A673 (cell line): ENCODE measurements at regions not wholly inside any gene's neighbourhood (a gene's known extent, or its start where the extent isn't known, plus 50 kb on each side); places are given as distances from the start of the nearest gene placed in this dataset.

ENCODE experiments used
- BruUV-seq: library from RNA; stranded (reverse); fragments of 400-500 nt; replicated peaks from 2 replicates; lab custom pipeline; 2021; lab: Mats Ljungman, UMichigan
- CTCF ChIA-PET: fragments of 300-600 bp; sonication (Branson Sonifier 250); formaldehyde crosslinking; loops from one replicate; lab custom pipeline; 2022; ENCODE audit warnings: antibody characterized with exemption; lab: Charles Lee
- POLR2A ChIA-PET: fragments of 300-600 bp; sonication (Branson Sonifier 250); formaldehyde crosslinking; loops from one replicate; lab custom pipeline; 2022; ENCODE audit warnings: antibody characterized with exemption; ENCODE audit not compliant: low non-redundant PET; lab: Charles Lee
- DNase-seq: peaks from one replicate; pipeline ENCODE4 v3.0.0-alpha.2; 2015; ENCODE audit warnings: low spot score
- H3K27ac ChIP-seq: fragments of 200-600 bp; sonication (generic); 2 replicates; pipeline ENCODE4 v1.5.1; 2016; ENCODE audit warnings: mixed run types, low read depth, mild to moderate bottlenecking, mixed read lengths, antibody characterized with exemption, low read length; ENCODE audit not compliant: poor library complexity, severe bottlenecking
- H3K27me3 ChIP-seq: fragments of 200-600 bp; sonication (generic); replicated peaks from 2 replicates; pipeline ENCODE4 v1.6.1; 2017; ENCODE audit warnings: mixed run types, low read depth, mild to moderate bottlenecking, mixed read lengths, antibody characterized with exemption, low read length; ENCODE audit not compliant: insufficient read depth, poor library complexity
- H3K36me3 ChIP-seq: fragments of 200-600 bp; sonication (generic); 2 replicates; pipeline ENCODE4 v1.6.1; 2016; ENCODE audit warnings: mixed run types, mild to moderate bottlenecking, mixed read lengths, antibody characterized with exemption, low read length; ENCODE audit not compliant: insufficient read depth, poor library complexity, severe bottlenecking
- H3K4me1 ChIP-seq: fragments of 200-600 bp; sonication (generic); 2 replicates; pipeline ENCODE4 v1.6.1; 2017; ENCODE audit warnings: mixed run types, mild to moderate bottlenecking, mixed read lengths, antibody characterized with exemption, low read length; ENCODE audit not compliant: insufficient read depth, poor library complexity, severe bottlenecking
- H3K4me3 ChIP-seq: fragments of 200-600 bp; sonication (generic); 2 replicates; pipeline ENCODE4 v1.5.1; 2016; ENCODE audit warnings: low read depth, mixed run types, mild to moderate bottlenecking, mixed read lengths, low read length; ENCODE audit not compliant: poor library complexity, severe bottlenecking
- H3K9me3 ChIP-seq: fragments of 200-600 bp; sonication (generic); 2 replicates; pipeline ENCODE4 v1.6.1; 2016; ENCODE audit warnings: mixed run types, low read depth, mild to moderate bottlenecking, mixed read lengths, antibody characterized with exemption, low read length; ENCODE audit not compliant: poor library complexity, severe bottlenecking
- CTCF ChIP-seq: fragments of 300-800, 200-600 bp; sonication (generic); conservative IDR thresholded peaks from 2 replicates; pipeline ENCODE4 v1.5.1; 2017; ENCODE audit warnings: low read depth, mild to moderate bottlenecking, antibody characterized with exemption, low read length, moderate library complexity, mixed read lengths
- EZH2 ChIP-seq: fragments of 200-600 bp; sonication (generic); IDR thresholded peaks from 2 replicates; pipeline ENCODE4 v1.6.1; 2017; ENCODE audit warnings: borderline replicate concordance, low read depth, mild to moderate bottlenecking, mixed read lengths, antibody characterized with exemption, low read length; ENCODE audit not compliant: poor library complexity, severe bottlenecking
- intact Hi-C: fragments of 100-400 bp; cut with micrococcal nuclease; formaldehyde crosslinking; loops from one replicate; pipeline ENCODE4 v1.10.0; 2022; ENCODE audit not compliant: unreplicated experiment

DNA sequence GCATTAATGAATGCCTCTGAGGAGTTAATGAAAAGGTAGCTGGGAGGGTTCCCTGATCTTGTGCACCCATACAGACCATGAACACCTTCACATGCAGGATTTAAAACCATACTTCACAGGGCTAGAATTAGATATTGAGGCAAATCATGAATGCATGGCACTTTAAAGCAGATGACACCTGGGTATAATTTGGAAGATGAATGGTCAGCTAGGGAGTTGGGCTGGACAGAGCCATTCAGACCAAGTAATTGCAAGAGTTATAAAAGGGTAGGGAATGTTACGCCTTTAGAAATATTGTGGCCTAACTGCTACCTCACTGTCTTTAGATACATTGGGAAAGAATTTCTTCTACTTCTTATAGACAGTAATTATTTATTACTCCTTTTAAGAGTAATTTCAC lies 89.1 kb upstream of the ZNF827 start:
- Histone ChIP-seq H3K4me3 (no peak overlapping the region), H3K9me3 (no peaks in the 10 kb centered on the region), H3K27me3 (no peaks in the 10 kb centered on the region), H3K36me3 (no peaks in the 10 kb centered on the region), H3K4me1 (no peaks in the 10 kb centered on the region), H3K27ac (no peak overlapping the region)
- intact Hi-C loops, result no loop called here
- POLR2A ChIA-PET, result no interaction called here
- DNase-seq, result no peak
- CTCF ChIA-PET, result no interaction called here
- no peak for TF ChIP-seq EZH2
- TF ChIP-seq CTCF, result no peak
- BruUV-seq, result no TSS peak

GRCh38 chr4:146023334-146023967 lies 84.8 kb upstream of the ZNF827 start:
- DNase-seq, result no peak
- BruUV-seq, result no TSS peak
- H3K27me3 ChIP-seq, result no peaks in the 10 kb centered on the region
- POLR2A ChIA-PET, result no interaction called here
- no peaks in the 10 kb centered on the region for H3K4me1 ChIP-seq
- no peak overlapping the region for H3K4me3 ChIP-seq
- TF ChIP-seq EZH2 (no peak), CTCF (no peak)
- no peak overlapping the region for H3K27ac ChIP-seq
- intact Hi-C loops, result no loop called here
- CTCF ChIA-PET, result interaction anchor here (0.6 kb wide), 1 partner anchor 450 kb away, joined by 3 read pairs; no protein-coding TSS in a partner anchor
- no peaks in the 10 kb centered on the region for H3K9me3 ChIP-seq
- no peaks in the 10 kb centered on the region for H3K36me3 ChIP-seq

DNA sequence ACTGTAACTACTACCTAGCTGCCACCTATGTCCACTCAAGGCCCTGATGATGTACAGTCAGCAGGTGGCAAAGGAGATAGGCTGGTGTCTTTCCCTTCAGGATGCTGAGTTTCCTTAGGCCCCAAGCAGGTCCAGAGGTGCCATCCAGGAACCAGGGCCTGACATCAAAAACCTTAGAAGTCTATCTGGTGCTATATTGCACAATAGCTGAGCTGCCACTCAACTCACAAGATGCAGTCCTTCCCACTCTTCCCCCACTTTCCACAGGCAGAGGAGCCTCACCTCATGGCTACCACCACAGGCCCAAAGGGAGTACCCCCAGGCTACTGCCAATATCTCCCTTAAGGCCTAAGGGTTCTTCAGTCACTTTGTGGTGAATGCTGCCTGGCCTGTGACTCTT lies 83.9 kb upstream of the ZNF827 start:
- intact Hi-C loops, result no loop called here
- DNase-seq, result no peak
- H3K4me1 ChIP-seq, result no peaks in the 10 kb centered on the region
- no peak for TF ChIP-seq CTCF
- TF ChIP-seq EZH2, result no peak
- no peaks in the 10 kb centered on the region for H3K9me3 ChIP-seq
- no peak overlapping the region for H3K4me3 ChIP-seq
- no peaks in the 10 kb centered on the region for H3K27me3 ChIP-seq
- H3K27ac ChIP-seq, result no peak overlapping the region
- CTCF ChIA-PET, result no interaction called here
- BruUV-seq, result no TSS peak
- POLR2A ChIA-PET, result no interaction called here
- H3K36me3 ChIP-seq, result no peaks in the 10 kb centered on the region
